ENCODE measurements at regions not wholly inside any gene's neighbourhood (a gene's known extent, or its start where the extent isn't known, plus 50 kb on each side); places are given as distances from the start of the nearest gene placed in this dataset.

- Histone ChIP-seq H3K4me3 (ENCODE audit: control insufficient read depth in 2 of 3, extremely low read depth in 1 of 3, insufficient read depth in 2 of 3, low read depth in 1 of 3, low read length in 3 of 3) (no peak overlapping the region), H3K27me3 (ENCODE audit: control insufficient read depth, extremely low read depth, insufficient read depth, low read length) (no peaks in the 10 kb centered on the region), H2AFZ (ENCODE audit: control insufficient read depth, low read length) (no peak overlapping the region), H3K27ac (ENCODE audit: control insufficient read depth, insufficient read depth, low read length) (no peak overlapping the region), H4K20me1 (ENCODE audit: control insufficient read depth, extremely low read depth, insufficient read depth, low read length) (no peaks in the 10 kb centered on the region), H3K4me2 (ENCODE audit: control insufficient read depth, extremely low read depth, insufficient read depth, low read depth, low read length) (no peak overlapping the region), H3K4me1 (ENCODE audit: control insufficient read depth, extremely low read depth, insufficient read depth, low read length) (no peaks in the 10 kb centered on the region), H3K9me3 (ENCODE audit: control insufficient read depth, low read depth, low read length) (no peaks in the 10 kb centered on the region), H3K9me1 (ENCODE audit: control insufficient read depth, extremely low read depth, insufficient read depth, low read length) (no peaks in the 10 kb centered on the region), H3K36me3 (ENCODE audit: control insufficient read depth in 2 of 2, extremely low read depth in 1 of 2, insufficient read depth in 2 of 2, low read length in 2 of 2) (no peaks in the 10 kb centered on the region), H3K79me2 (ENCODE audit: control insufficient read depth, insufficient read depth, low read length) (no peaks in the 10 kb centered on the region), H3K9ac (ENCODE audit: control insufficient read depth, extremely low read depth, insufficient read depth, low read length) (no peak overlapping the region)
- dilution Hi-C loops (cut with MboI; ENCODE audit: extremely low pct_ligation_motif_present, low sequenced_read_pairs) = no loop called here
- DNase-seq (ENCODE audit: low read depth, low spot score) (no peak), FAIRE-seq (no peak)
- no peak for TF ChIP-seq CTCF (optimal IDR thresholded peaks at IDR 0.05 in 1 of 3, IDR thresholded peaks at IDR 0.05 in 1 of 3, conservative IDR thresholded peaks at IDR 0.05 in 1 of 3; ENCODE audit: extremely low read depth in 1 of 3, insufficient read depth in 2 of 3, low read length in 3 of 3)
- no peak for TF ChIP-seq EZH2 (IDR thresholded peaks at IDR 0.05; ENCODE audit: low read length)
Observed at GRCh38 chr19:33938821-33939220, 142.2 kb downstream of the KCTD15 start.

GRCh38 chr19:33941133-33941532 lies 144.5 kb downstream of the KCTD15 start:
- Histone ChIP-seq H3K27me3 (ENCODE audit: control insufficient read depth, extremely low read depth, insufficient read depth, low read length) (no peaks in the 10 kb centered on the region), H3K9ac (ENCODE audit: control insufficient read depth, extremely low read depth, insufficient read depth, low read length) (no peak overlapping the region), H4K20me1 (ENCODE audit: control insufficient read depth, extremely low read depth, insufficient read depth, low read length) (no peaks in the 10 kb centered on the region), H3K4me1 (ENCODE audit: control insufficient read depth, extremely low read depth, insufficient read depth, low read length) (no peaks in the 10 kb centered on the region), H3K9me3 (ENCODE audit: control insufficient read depth, low read depth, low read length) (no peaks in the 10 kb centered on the region), H3K79me2 (ENCODE audit: control insufficient read depth, insufficient read depth, low read length) (no peaks in the 10 kb centered on the region), H2AFZ (ENCODE audit: control insufficient read depth, low read length) (no peak overlapping the region), H3K4me2 (ENCODE audit: control insufficient read depth, extremely low read depth, insufficient read depth, low read depth, low read length) (no peak overlapping the region), H3K36me3 (ENCODE audit: control insufficient read depth in 2 of 2, extremely low read depth in 1 of 2, insufficient read depth in 2 of 2, low read length in 2 of 2) (no peaks in the 10 kb centered on the region), H3K27ac (ENCODE audit: control insufficient read depth, insufficient read depth, low read length) (no peak overlapping the region), H3K9me1 (ENCODE audit: control insufficient read depth, extremely low read depth, insufficient read depth, low read length) (no peaks in the 10 kb centered on the region), H3K4me3 (ENCODE audit: control insufficient read depth in 2 of 3, extremely low read depth in 1 of 3, insufficient read depth in 2 of 3, low read depth in 1 of 3, low read length in 3 of 3) (no peak overlapping the region)
- dilution Hi-C loops (cut with MboI; ENCODE audit: extremely low pct_ligation_motif_present, low sequenced_read_pairs) = no loop called here
- DNase-seq (ENCODE audit: low read depth, low spot score) (no peak), FAIRE-seq (no peak)
- TF ChIP-seq EZH2 (IDR thresholded peaks at IDR 0.05; ENCODE audit: low read length) = no peak
- no peak for TF ChIP-seq CTCF (optimal IDR thresholded peaks at IDR 0.05 in 1 of 3, IDR thresholded peaks at IDR 0.05 in 1 of 3, conservative IDR thresholded peaks at IDR 0.05 in 1 of 3; ENCODE audit: extremely low read depth in 1 of 3, insufficient read depth in 2 of 3, low read length in 3 of 3)
